SJSA1 (cell line): ENCODE measurements at regions not wholly inside any gene's neighbourhood (a gene's known extent, or its start where the extent isn't known, plus 50 kb on each side); places are given as distances from the start of the nearest gene placed in this dataset.
"Not testable (repeated sequence)": the region's sequence is repeated elsewhere in the genome, so short reads cannot be mapped to it uniquely, and the experiment has no call there.

ENCODE experiments used
- DNase-seq, 2 experiments: peaks; one replicate each; pipeline ENCODE4 v3.0.0-alpha.2; 2015 to 2020; ENCODE audit warnings: low spot score in 2 of 2, low read depth in 1 of 2
- H3K27ac ChIP-seq: fragments of 250-450 bp; sonication (Bioruptor Pico); 2 replicates; pipeline ENCODE4 v1.5.1; 2020; ENCODE audit warnings: mild to moderate bottlenecking, moderate library complexity
- H3K27me3 ChIP-seq: fragments of 250-450 bp; sonication (Bioruptor Pico); replicated peaks from 2 replicates; pipeline ENCODE4 v1.5.1; 2020; ENCODE audit warnings: mild to moderate bottlenecking, moderate library complexity
- H3K36me3 ChIP-seq: fragments of 250-450 bp; sonication (Bioruptor Pico); 2 replicates; pipeline ENCODE4 v1.5.1; 2020; ENCODE audit warnings: mild to moderate bottlenecking
- H3K4me1 ChIP-seq: fragments of 250-450 bp; sonication (Bioruptor Pico); replicated peaks from 2 replicates; pipeline ENCODE4 v1.6.1; 2021; ENCODE audit warnings: mild to moderate bottlenecking
- H3K4me3 ChIP-seq: fragments of 250-450 bp; sonication (Bioruptor Pico); 2 replicates; pipeline ENCODE4 v1.5.1; 2020; ENCODE audit warnings: mild to moderate bottlenecking
- H3K9me3 ChIP-seq: fragments of 250-450 bp; sonication (Bioruptor Pico); replicated peaks from 2 replicates; pipeline ENCODE4 v1.5.1; 2020; ENCODE audit warnings: mild to moderate bottlenecking

GRCh38 chr15:47027322-47027946 is 689.9 kb upstream of the SEMA6D start:
- no peak for DNase-seq
- no peaks in the 10 kb centered on the region for H3K27me3 ChIP-seq

GRCh38 chr15:47035475-47036406 is 681.6 kb upstream of the SEMA6D start:
- DNase-seq, result no peak
- no peak overlapping the region for H3K4me3 ChIP-seq
- H3K9me3 ChIP-seq, result no peaks in the 10 kb centered on the region
- H3K27ac ChIP-seq, result no peak overlapping the region
- H3K27me3 ChIP-seq, result no peaks in the 10 kb centered on the region
- no peaks in the 10 kb centered on the region for H3K36me3 ChIP-seq
- no peaks in the 10 kb centered on the region for H3K4me1 ChIP-seq

More at GRCh38 chr15:47027322-47027946, 689.9 kb upstream of the SEMA6D start:
- Histone ChIP-seq H3K4me3 (no peak overlapping the region), H3K36me3 (no peaks in the 10 kb centered on the region), H3K4me1 (no peaks in the 10 kb centered on the region), H3K9me3 (no peaks in the 10 kb centered on the region), H3K27ac (no peak overlapping the region)

DNA sequence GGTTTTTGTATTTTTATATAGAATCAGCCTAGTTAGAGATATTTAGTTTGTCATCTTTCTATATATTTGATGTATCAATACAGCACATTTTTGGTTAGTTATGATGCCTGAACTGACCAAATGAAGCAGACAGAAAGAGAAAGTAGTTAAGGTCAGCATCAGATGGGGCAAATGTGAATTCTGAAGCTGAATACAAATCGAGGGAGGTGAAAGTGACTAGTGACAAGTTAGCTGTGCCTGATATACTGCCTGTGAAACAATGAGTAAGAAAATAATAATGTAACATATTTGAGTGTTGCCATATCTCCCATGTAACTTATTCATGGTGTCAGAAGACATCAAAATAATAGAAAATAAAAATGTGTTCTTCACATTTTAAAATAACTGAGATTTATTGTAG is 680.3 kb upstream of the SEMA6D start:
- H3K27ac ChIP-seq, result no peak overlapping the region
- no peaks in the 10 kb centered on the region for H3K27me3 ChIP-seq
- H3K4me3 ChIP-seq, result no peak overlapping the region
- no peaks in the 10 kb centered on the region for H3K36me3 ChIP-seq
- H3K9me3 ChIP-seq, result no peaks in the 10 kb centered on the region; the same call in 1 of the 2 replicates
- DNase-seq, result no peak
- H3K4me1 ChIP-seq, result no peaks in the 10 kb centered on the region

GRCh38 chr15:47039225-47039624 is 678.1 kb upstream of the SEMA6D start:
- H3K27ac ChIP-seq, result no peak overlapping the region
- no peaks in the 10 kb centered on the region for H3K27me3 ChIP-seq
- H3K4me1 ChIP-seq, result no peaks in the 10 kb centered on the region
- no peaks in the 10 kb centered on the region; the same call in 1 of the 2 replicates for H3K9me3 ChIP-seq
- DNase-seq, result no peak
- no peak overlapping the region for H3K4me3 ChIP-seq
- no peaks in the 10 kb centered on the region for H3K36me3 ChIP-seq

DNA sequence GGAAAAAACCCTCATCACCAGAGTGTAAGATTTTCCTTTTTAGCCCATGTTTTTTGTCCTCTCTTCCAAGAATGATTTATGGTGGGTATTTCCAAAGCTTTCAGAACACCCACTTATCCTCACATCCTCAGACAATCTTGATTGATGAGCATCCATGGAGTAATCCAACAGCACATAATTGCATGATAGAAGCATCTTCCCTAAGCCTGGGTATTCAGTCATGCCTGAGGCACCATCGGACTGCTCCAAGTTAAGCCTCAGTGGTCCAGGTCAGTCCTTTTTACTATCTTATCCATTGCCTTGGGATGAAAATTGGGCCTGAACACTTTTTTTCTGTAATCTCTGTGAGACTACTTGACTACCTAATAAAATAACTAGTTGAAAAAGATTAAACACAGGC is 676.0 kb upstream of the SEMA6D start:
- Histone ChIP-seq H3K4me1 (no peaks in the 10 kb centered on the region), H3K4me3 (no peak overlapping the region), H3K36me3 (no peaks in the 10 kb centered on the region), H3K27me3 (no peaks in the 10 kb centered on the region), H3K27ac (no peak overlapping the region), H3K9me3 (no peaks in the 10 kb centered on the region; the same call in 1 of the 2 replicates)
- no peak for DNase-seq

- not testable (repeated sequence) for DNase-seq, H3K36me3 ChIP-seq, H3K27me3 ChIP-seq, H3K9me3 ChIP-seq, H3K4me3 ChIP-seq, H3K27ac ChIP-seq, H3K4me1 ChIP-seq
Measured at GRCh38 chr15:47047981-47048380, 669.3 kb upstream of the SEMA6D start.

DNA sequence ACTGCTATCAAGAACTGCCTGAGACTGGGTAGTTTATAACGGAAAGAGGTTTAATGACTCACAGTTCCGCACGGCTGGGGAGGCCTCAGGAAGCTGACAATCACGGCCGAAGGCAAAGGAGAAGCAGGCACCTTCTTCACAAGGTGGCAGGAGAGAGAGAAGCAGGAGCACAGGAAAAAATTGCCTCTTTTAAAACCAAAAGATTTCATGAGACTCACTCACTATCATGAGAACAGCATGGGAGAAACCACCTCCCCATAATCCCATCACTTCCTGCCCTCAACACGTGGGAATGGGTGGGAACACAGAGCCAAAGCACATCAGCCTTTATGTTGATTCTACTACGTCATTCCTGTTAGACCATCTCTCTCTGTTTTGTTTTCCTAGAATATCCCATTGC is 650.9 kb upstream of the SEMA6D start:
- H3K9me3 ChIP-seq, result no peaks in the 10 kb centered on the region
- DNase-seq, result no peak
- H3K4me3 ChIP-seq, result no peak overlapping the region
- no peaks in the 10 kb centered on the region for H3K36me3 ChIP-seq
- H3K27ac ChIP-seq, result no peak overlapping the region
- H3K27me3 ChIP-seq, result no peaks in the 10 kb centered on the region
- H3K4me1 ChIP-seq, result no peaks in the 10 kb centered on the region

DNA sequence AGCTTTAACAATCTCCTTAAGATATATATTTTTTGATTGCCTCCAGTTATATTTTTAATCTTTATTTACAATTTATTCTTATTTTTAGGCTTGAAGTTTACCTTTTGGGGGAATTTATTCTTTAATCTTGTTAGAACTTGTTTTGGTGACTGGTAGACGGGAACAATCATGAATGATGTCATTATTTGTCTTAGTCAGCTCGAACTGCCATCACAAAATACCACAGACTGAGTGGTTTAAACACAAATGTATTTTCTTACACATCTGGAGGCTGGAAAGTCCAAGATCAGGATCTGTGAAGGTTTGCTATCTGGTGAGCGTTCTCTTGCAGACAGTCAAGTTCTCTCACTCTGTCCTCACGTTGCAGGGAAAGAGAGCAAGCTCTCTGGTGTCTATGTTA is 639.5 kb upstream of the SEMA6D start:
- not testable (repeated sequence) for H3K4me3 ChIP-seq, H3K36me3 ChIP-seq, H3K27me3 ChIP-seq, DNase-seq, H3K9me3 ChIP-seq, H3K27ac ChIP-seq, H3K4me1 ChIP-seq

- Histone ChIP-seq H3K9me3 (no peaks in the 10 kb centered on the region), H3K27ac (no peak overlapping the region), H3K36me3 (no peaks in the 10 kb centered on the region), H3K4me1 (no peaks in the 10 kb centered on the region), H3K4me3 (no peak overlapping the region), H3K27me3 (no peaks in the 10 kb centered on the region)
- DNase-seq, result no peak
Measured at GRCh38 chr15:47095833-47096232, 621.5 kb upstream of the SEMA6D start.

GRCh38 chr15:47098526-47098925 is 618.8 kb upstream of the SEMA6D start:
- not testable (repeated sequence) for DNase-seq, H3K36me3 ChIP-seq, H3K9me3 ChIP-seq, H3K4me3 ChIP-seq, H3K27me3 ChIP-seq, H3K4me1 ChIP-seq, H3K27ac ChIP-seq

DNA sequence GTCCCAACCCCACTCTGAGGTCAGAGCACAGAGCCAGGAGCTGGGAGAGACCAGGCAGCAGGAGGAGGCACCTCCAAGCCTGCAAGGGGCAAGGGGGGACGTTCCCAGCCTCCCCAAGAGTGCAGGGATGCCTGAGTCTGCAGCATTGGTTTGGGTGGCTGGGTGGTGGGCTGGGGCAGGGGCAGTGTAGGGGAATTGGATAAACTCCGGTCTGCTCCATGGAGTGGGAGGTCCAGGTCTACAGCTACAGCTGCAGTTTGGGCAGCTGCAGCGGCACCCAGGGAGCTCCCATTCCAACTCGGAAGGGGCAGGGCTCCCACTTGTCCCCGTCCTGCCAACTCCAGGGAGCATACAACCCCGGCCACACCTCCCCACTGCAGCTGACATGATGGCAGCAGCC is 617.5 kb upstream of the SEMA6D start:
- H3K9me3 ChIP-seq, H3K4me1 ChIP-seq: not testable (repeated sequence)

GRCh38 chr15:47108800-47109199 is 608.5 kb upstream of the SEMA6D start:
- not testable (repeated sequence) for H3K36me3 ChIP-seq, DNase-seq, H3K4me1 ChIP-seq, H3K27ac ChIP-seq, H3K27me3 ChIP-seq, H3K4me3 ChIP-seq, H3K9me3 ChIP-seq

More for the DNA sequence above, 617.5 kb upstream of the SEMA6D start:
- DNase-seq, H3K27ac ChIP-seq, H3K36me3 ChIP-seq, H3K4me3 ChIP-seq, H3K27me3 ChIP-seq: not testable (repeated sequence)

DNA sequence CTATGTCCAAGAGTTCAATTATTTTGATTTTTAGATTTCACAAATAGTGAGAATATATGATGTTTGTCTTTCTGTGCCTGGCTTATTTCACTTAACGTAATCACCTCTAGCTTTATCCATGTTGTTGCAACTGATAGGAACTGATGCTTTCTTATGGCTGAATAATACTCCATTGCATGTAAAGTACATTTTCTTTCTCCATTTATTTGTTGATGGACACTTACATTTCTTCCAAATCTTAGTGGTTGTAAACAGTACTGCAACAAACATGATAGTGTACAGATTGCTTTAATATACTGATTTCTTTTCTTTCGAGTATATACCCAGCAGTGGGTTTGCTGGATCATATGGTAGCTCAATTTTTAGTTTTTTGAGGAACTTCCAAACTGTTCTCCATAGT is 600.6 kb upstream of the SEMA6D start:
- no peaks in the 10 kb centered on the region for H3K4me1 ChIP-seq
- no peak overlapping the region for H3K27ac ChIP-seq
- H3K27me3 ChIP-seq, result no peaks in the 10 kb centered on the region
- no peaks in the 10 kb centered on the region; the same call in 1 of the 2 replicates for H3K9me3 ChIP-seq
- H3K36me3 ChIP-seq, result no peaks in the 10 kb centered on the region
- DNase-seq, result no peak
- no peak overlapping the region for H3K4me3 ChIP-seq

DNA sequence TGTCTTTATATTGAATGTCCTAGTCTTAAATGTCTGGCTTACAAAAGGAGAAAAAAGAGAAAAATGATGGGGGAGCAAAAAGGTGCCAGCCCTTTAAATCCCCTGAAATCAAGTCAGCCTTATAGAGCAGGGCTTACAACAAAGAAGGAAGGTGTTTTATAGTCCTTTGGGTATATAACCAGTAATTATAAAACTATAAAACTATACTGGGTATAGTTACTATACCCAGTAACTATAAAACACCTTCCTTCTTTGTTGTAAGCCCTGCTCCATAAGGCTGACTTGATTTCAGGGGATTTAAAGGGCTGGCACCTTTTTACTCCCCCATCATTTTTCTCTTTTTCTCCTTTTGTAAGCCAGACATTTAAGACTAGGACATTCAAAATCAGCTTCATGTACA is 598.0 kb upstream of the SEMA6D start:
- no peak overlapping the region for H3K27ac ChIP-seq
- H3K4me3 ChIP-seq, result no peak overlapping the region
- no peak for DNase-seq
- H3K36me3 ChIP-seq, result no peaks in the 10 kb centered on the region
- no peaks in the 10 kb centered on the region for H3K4me1 ChIP-seq
- H3K9me3 ChIP-seq, result no peaks in the 10 kb centered on the region; the same call in 1 of the 2 replicates
- H3K27me3 ChIP-seq, result no peaks in the 10 kb centered on the region
